ENCODE measurements at regions not wholly inside any gene's neighbourhood (a gene's known extent, or its start where the extent isn't known, plus 50 kb on each side); places are given as distances from the start of the nearest gene placed in this dataset.

- no peaks in the 10 kb centered on the region for H3F3A ChIP-seq (ENCODE audit: insufficient read depth)
- H3K27me3 ChIP-seq (ENCODE audit: low read length), result no peaks in the 10 kb centered on the region
- H3K4me2 ChIP-seq (ENCODE audit: low read depth, low read length, poor library complexity, severe bottlenecking), result no peak overlapping the region
- H3K27ac ChIP-seq (ENCODE audit: low read depth, low read length), result no peak overlapping the region
- no peaks in the 10 kb centered on the region for H3K36me3 ChIP-seq (ENCODE audit: low read length)
- no peak overlapping the region for H3K4me3 ChIP-seq (ENCODE audit: insufficient read depth, low read length, poor library complexity, severe bottlenecking)
- no peak for TF ChIP-seq EZH2phosphoT487 (conservative IDR thresholded peaks at IDR 0.05; ENCODE audit: low read length)
- TF ChIP-seq, protein P1, sequence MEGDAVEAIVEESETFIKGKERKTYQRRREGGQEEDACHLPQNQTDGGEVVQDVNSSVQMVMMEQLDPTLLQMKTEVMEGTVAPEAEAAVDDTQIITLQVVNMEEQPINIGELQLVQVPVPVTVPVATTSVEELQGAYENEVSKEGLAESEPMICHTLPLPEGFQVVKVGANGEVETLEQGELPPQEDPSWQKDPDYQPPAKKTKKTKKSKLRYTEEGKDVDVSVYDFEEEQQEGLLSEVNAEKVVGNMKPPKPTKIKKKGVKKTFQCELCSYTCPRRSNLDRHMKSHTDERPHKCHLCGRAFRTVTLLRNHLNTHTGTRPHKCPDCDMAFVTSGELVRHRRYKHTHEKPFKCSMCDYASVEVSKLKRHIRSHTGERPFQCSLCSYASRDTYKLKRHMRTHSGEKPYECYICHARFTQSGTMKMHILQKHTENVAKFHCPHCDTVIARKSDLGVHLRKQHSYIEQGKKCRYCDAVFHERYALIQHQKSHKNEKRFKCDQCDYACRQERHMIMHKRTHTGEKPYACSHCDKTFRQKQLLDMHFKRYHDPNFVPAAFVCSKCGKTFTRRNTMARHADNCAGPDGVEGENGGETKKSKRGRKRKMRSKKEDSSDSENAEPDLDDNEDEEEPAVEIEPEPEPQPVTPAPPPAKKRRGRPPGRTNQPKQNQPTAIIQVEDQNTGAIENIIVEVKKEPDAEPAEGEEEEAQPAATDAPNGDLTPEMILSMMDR (IDR thresholded peaks at IDR 0.05; ENCODE audit: insufficient read depth, low read length, poor library complexity, severe bottlenecking), result no peak
- H3K9me3 ChIP-seq (ENCODE audit: insufficient read depth, low read length), result no peaks in the 10 kb centered on the region
- no peaks in the 10 kb centered on the region for H4K20me1 ChIP-seq (ENCODE audit: low read depth, low read length)
- H3K79me2 ChIP-seq (ENCODE audit: insufficient read depth, low read length), result no peaks in the 10 kb centered on the region
- no peaks in the 10 kb centered on the region for H3K9me2 ChIP-seq (replicated peaks; ENCODE audit: insufficient read depth, low read length)
- H3K9ac ChIP-seq (ENCODE audit: low read length), result no peak overlapping the region
- H2AFZ ChIP-seq (ENCODE audit: low read depth, low read length, severe bottlenecking), result no peak overlapping the region
Measured at GRCh38 chr6:165829376-165829775, 166.3 kb upstream of the PDE10A start.

DNA sequence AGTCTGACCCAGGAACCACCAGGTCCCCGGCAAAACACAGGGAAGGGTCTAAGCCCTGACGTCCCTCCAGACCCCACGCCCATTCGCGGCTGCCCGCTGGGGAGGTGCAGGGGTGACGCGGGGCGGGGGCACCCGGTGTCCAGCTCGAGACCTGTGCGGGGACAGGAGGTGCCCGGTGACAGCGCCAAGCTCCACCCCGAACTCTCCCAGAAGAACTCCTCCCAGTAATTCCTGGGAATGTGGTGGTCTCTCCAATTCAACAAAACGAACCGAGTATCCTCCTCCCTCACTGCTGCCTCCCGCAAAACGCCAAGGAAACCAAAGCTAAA, 164.1 kb upstream of the PDE10A start:
- Histone ChIP-seq H3K27me3 (ENCODE audit: low read length) (no peaks in the 10 kb centered on the region), H3K79me2 (ENCODE audit: insufficient read depth, low read length) (no peaks in the 10 kb centered on the region), H4K20me1 (ENCODE audit: low read depth, low read length) (no peaks in the 10 kb centered on the region), H3K36me3 (ENCODE audit: low read length) (no peaks in the 10 kb centered on the region), H3K9me3 (ENCODE audit: insufficient read depth, low read length) (no peaks in the 10 kb centered on the region), H3K4me3 (ENCODE audit: insufficient read depth, low read length, poor library complexity, severe bottlenecking) (no peak overlapping the region), H3K9me2 (replicated peaks; ENCODE audit: insufficient read depth, low read length) (no peaks in the 10 kb centered on the region), H3F3A (ENCODE audit: insufficient read depth) (no peaks in the 10 kb centered on the region), H2AFZ (ENCODE audit: low read depth, low read length, severe bottlenecking) (no peak overlapping the region), H3K4me2 (ENCODE audit: low read depth, low read length, poor library complexity, severe bottlenecking) (no peak overlapping the region), H3K9ac (ENCODE audit: low read length) (no peak overlapping the region), H3K27ac (ENCODE audit: low read depth, low read length) (no peak overlapping the region)
- TF ChIP-seq, protein P1 (IDR thresholded peaks at IDR 0.05; ENCODE audit: insufficient read depth, low read length, poor library complexity, severe bottlenecking), result no peak
- TF ChIP-seq EZH2phosphoT487 (conservative IDR thresholded peaks at IDR 0.05; ENCODE audit: low read length), result no peak

DNA sequence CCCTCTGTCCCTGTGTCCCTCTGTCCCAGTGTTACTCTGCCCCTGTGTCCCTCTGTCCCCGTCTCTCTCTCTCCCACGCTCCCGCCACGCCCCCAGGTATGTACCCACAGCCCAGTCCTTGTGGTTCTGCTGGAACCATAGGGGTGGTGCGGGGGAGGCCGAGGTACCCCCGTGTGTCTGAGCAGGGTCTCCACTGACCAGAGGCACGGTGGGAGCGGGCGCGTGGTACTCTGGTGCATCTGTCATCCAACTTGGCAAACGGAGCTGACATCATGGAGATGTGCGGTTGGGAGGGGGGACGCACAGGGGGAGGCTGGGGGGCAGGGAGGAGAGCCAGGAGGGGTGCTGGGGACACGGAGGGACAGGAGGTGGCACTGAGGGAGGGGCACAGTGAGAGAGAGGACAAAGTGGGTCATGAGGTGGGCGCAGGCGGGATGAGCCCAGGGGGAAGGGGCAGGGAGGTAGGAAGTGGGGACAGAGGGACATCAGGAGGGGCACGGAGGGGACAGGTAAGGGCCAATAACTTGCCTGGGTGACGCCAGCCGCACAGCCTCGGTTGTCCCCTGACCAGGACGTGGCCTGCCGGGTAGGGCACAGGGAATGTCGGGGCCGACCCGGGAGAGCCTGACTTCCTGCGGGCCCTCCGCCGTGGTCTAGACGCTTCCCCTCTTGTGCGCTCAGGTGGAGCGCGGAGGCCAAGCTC, 163.6 kb upstream of the PDE10A start:
- Histone ChIP-seq H3K36me3 (ENCODE audit: low read length) (no peaks in the 10 kb centered on the region), H2AFZ (ENCODE audit: low read depth, low read length, severe bottlenecking) (no peak overlapping the region), H3K4me3 (ENCODE audit: insufficient read depth, low read length, poor library complexity, severe bottlenecking) (no peak overlapping the region), H3K27ac (ENCODE audit: low read depth, low read length) (no peak overlapping the region), H4K20me1 (ENCODE audit: low read depth, low read length) (no peaks in the 10 kb centered on the region), H3K27me3 (ENCODE audit: low read length) (no peaks in the 10 kb centered on the region), H3K9me2 (replicated peaks; ENCODE audit: insufficient read depth, low read length) (no peaks in the 10 kb centered on the region), H3K79me2 (ENCODE audit: insufficient read depth, low read length) (no peaks in the 10 kb centered on the region), H3F3A (ENCODE audit: insufficient read depth) (no peaks in the 10 kb centered on the region), H3K9ac (ENCODE audit: low read length) (no peak overlapping the region), H3K4me2 (ENCODE audit: low read depth, low read length, poor library complexity, severe bottlenecking) (no peak overlapping the region), H3K9me3 (ENCODE audit: insufficient read depth, low read length) (no peaks in the 10 kb centered on the region)
- TF ChIP-seq, protein P1 (IDR thresholded peaks at IDR 0.05; ENCODE audit: insufficient read depth, low read length, poor library complexity, severe bottlenecking), result no peak
- no peak for TF ChIP-seq EZH2phosphoT487 (conservative IDR thresholded peaks at IDR 0.05; ENCODE audit: low read length)

Data from SU-DHL-6 (cell line).